Renal cortex interstitium (tissue), 11 donors: ENCODE measurements at regions not wholly inside any gene's neighbourhood (a gene's known extent, or its start where the extent isn't known, plus 50 kb on each side); places are given as distances from the start of the nearest gene placed in this dataset.
"Not testable (repeated sequence)": the region's sequence is repeated elsewhere in the genome, so short reads cannot be mapped to it uniquely, and the experiment has no call there.

ENCODE experiments used
- DNase-seq, 11 donors: peaks; one replicate each; pipeline ENCODE4 v3.0.0-alpha.2; 2013; ENCODE audit warnings: low read depth in 9 of 11, low spot score in 4 of 11; ENCODE audit errors: extremely low read depth in 1 of 11

- DNase-seq: no peak
These were observed 220.3 kb downstream of the URB2 start for GRCh38 chr1:229846351-229846750.

DNA sequence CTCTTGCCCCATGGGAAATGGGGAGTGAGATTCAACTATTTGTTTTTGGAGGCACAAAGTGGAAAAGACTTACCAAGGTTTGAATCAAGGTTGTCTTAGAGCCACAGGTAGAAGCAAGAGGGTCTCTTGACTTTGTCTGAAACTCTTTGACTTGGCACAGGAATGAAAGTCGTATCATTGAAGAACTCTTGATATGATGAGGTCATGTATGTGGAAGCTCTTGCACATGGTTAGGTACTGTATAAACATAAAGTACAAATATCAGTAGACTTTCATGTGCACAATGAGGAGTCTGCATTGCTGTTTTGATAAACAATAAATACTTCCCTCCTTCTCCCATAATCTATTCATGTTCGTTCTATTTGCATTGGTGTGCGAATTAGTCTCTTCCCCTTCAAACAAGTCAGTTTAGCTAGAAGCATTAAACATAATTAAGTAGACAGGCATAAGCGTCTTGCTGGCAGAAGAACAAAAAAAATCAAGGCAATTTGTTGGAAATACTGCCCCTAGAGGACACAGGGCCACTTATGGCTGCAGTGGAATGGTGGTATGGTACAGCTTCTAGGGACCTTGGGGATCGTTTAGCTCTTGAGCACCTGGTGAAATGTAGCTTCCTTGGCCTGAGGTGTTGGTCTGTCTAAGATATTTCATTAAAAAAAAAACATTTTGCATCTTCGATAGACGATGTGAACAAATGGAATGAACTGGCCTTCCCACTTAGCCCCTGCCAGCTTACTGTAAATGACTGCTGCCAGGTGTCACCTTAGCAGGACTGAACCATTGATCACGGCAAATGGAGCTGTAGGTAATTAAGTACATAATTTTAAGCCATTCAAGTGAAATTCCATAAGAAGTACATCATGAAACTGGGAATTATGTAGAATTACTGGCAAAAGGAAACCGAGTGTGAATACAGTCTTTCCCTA is 218.0 kb upstream of the GALNT2 start:
- no peak for DNase-seq

DNA sequence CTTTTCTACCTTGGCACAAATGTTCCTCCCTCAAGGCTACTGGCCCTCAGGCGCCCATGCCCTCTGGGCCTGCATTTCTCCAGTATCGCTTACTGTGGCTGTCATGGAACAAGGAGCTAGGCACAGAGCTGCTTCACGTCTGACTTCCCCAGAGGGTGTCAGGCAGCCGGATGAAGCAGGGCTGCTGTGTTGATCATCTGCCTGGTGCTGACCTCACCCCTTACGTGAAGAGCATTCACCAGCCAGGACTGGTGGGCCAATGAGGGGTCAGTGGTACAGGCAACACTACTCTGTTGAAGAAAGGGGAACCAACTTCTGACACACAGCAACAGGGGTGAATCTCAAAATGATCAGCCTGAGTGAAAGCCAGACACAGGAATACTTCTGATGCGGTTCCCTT is 215.5 kb upstream of the GALNT2 start:
- DNase-seq: no peak

DNA sequence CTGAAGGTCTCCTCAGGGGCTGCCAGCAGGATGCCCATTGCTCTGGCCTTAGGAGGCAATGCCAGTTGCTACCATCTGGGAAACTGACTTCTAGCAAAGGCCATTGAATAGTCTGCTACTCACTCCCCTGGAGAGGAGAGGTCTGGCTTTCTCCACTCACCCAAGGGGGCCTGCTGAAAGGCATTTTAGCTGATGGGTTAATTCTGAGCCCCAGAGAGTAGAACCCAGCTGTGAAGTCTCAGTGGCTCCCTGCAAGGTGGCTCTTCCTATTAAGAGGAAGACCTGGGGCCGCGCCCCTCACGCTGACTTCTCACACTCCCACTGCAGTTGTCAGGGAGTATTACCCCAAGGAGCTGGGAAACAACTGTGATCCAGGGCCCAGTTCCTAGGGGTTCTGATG is 213.3 kb upstream of the GALNT2 start:
- DNase-seq: no peak

DNA sequence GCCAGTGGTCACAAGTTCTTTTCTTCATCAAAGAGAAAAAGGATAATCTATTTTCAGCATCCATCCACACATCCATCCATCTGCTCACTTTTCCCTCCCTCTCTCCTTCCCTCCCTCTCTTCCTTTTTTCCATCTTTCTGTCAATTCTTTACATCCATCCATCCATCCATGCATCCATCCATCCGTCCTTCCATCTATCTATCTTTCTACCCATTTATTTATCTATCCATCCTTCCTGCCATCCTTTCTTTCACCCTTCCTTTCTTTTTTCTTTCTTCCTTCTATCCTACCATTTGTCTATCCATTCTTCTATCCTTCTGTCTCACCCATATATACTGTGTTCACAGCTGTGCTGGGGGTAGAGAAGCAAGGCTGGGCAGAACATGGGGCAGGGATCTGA is 212.4 kb upstream of the GALNT2 start:
- no peak for DNase-seq

GRCh38 chr1:229856009-229856650 is 210.9 kb upstream of the GALNT2 start:
- no peak for DNase-seq

DNA sequence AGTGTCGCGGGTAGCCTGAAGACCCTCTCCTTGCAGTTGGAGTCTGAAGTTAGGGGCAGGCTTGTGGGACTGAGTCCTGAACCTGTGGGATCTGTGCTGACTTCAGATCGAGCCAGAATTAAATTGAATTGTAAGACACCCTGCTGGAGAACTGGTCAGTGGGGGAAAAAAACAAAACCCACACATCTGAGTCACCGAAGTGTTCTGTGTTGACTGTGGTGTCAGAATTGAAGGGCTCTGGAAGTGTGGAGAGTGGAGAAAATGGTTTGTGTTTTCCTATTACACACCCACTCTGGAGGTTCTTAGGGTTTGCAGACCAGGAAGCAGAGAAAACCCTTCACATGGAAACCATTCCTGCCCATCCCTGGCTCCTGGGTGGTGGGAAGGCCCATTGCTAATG is 209.5 kb upstream of the GALNT2 start:
- DNase-seq: no peak

- DNase-seq: no peak
These were observed 208.0 kb upstream of the GALNT2 start for GRCh38 chr1:229859026-229859425.

DNA sequence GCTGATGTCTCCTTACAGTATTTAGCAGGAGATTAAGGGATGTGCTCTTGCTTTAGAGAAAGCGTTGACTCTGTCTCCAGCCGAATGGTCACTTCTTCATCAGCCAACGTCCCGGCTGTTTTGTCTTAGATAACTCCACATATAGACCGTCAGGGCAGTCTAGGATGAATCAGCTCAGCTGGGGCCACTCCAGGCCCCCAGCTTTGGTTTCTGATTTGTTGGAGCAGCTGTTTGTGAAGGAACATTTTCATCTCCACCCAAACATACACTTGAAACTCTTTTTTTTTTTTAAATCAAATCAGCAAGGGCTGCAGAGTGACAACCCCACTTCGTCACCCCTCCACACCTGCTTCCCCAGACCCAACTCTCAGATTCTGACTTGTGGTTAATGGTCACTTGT is 206.1 kb upstream of the GALNT2 start:
- DNase-seq: no peak

GRCh38 chr1:229862017-229862774 is 204.8 kb upstream of the GALNT2 start:
- DNase-seq: no peak

- peak in 1 of 11 donors; percentile 24 for DNase-seq
These were observed 203.1 kb upstream of the GALNT2 start for GRCh38 chr1:229863651-229864545.

- no peak for DNase-seq
These were observed 202.3 kb upstream of the GALNT2 start for GRCh38 chr1:229864686-229865230.

DNA sequence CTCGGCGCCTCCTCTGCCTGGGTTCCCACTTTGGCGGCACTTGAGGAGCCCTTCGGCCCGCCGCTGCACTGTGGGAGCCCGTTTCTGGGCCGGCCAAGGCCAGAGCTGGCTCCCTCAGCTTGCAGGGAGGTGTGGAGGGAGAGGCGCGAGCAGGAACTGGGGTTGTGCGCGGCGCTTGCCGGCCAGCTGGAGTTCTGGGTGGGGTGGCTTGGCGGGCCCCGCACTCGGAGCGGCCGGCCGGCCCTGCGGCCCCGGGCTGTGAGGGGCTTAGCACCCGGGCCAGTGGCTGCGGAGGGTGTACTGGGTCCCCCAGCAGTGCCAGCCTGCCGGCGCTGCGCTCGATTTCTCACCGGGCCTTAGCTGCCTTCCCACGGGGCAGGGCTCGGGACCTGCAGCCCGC is 201.7 kb upstream of the GALNT2 start:
- DNase-seq: not testable (repeated sequence)

DNA sequence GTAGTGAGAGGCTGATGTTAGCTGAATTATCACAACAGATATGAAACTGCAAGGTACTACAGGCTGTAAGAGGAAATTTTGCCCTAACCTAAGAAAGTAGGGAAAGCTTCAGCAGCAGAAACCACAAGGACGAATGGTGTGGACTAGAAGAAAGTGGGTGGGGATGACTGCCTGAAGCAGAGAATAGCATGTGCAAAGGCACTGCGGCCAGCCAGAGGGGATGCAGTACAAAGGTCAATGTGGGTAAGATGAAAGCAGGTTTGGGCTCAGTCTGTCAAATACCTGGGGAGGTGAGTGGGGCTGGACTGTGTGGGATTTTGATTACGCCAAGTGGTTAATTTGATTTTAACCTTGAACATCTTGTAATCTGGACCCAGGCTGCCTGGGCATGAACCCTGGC is 199.3 kb upstream of the GALNT2 start:
- no peak for DNase-seq

- DNase-seq: no peak
These were observed 197.8 kb upstream of the GALNT2 start for GRCh38 chr1:229869240-229869639.

- DNase-seq: no peak
These were observed 197.4 kb upstream of the GALNT2 start for GRCh38 chr1:229869687-229870086.

GRCh38 chr1:229870381-229870780 is 196.7 kb upstream of the GALNT2 start:
- no peak for DNase-seq

- no peak for DNase-seq
These were observed 195.9 kb upstream of the GALNT2 start for GRCh38 chr1:229871078-229871676.
